ENCODE measurements at regions not wholly inside any gene's neighbourhood (a gene's known extent, or its start where the extent isn't known, plus 50 kb on each side); places are given as distances from the start of the nearest gene placed in this dataset.

DNA sequence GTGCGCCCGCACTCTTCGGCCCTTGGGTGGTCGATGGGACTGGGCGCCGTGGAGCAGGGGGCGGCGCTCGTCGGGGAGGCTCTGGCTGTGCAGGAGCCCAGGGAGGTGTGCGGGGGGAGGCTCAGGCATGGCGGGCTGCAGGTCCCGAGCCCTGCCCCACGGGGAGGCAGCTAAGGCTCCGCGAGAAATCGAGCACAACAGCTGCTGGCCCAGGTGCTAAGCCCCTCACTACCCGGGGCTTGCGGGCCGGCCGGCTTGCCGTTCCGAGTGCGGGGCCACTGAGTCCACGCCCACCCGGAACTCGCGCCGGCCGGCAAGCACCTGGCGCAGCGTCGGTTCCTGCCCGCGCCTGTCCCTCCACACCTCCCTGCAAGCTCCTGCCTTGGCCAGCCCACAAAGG lies 462.3 kb upstream of the JARID2 start:
- no peak for TF ChIP-seq SP1 (CRISPR knock-in tag; conservative IDR thresholded peaks at IDR 0.05)
- no peak for TF ChIP-seq JUN (CRISPR knock-in tag; IDR thresholded peaks at IDR 0.05)
- no peak for TF ChIP-seq NR2C2 (CRISPR knock-in tag; IDR thresholded peaks at IDR 0.05)
- TF ChIP-seq HMGA2 (CRISPR knock-in tag; IDR thresholded peaks at IDR 0.05), result no peak
- TF ChIP-seq GABPB1 (CRISPR knock-in tag; IDR thresholded peaks at IDR 0.05), result no peak
- TF ChIP-seq, protein P1, sequence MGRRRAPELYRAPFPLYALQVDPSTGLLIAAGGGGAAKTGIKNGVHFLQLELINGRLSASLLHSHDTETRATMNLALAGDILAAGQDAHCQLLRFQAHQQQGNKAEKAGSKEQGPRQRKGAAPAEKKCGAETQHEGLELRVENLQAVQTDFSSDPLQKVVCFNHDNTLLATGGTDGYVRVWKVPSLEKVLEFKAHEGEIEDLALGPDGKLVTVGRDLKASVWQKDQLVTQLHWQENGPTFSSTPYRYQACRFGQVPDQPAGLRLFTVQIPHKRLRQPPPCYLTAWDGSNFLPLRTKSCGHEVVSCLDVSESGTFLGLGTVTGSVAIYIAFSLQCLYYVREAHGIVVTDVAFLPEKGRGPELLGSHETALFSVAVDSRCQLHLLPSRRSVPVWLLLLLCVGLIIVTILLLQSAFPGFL (CRISPR knock-in tag; IDR thresholded peaks at IDR 0.05; ENCODE audit: borderline replicate concordance), result no peak
- TF ChIP-seq, protein P2, sequence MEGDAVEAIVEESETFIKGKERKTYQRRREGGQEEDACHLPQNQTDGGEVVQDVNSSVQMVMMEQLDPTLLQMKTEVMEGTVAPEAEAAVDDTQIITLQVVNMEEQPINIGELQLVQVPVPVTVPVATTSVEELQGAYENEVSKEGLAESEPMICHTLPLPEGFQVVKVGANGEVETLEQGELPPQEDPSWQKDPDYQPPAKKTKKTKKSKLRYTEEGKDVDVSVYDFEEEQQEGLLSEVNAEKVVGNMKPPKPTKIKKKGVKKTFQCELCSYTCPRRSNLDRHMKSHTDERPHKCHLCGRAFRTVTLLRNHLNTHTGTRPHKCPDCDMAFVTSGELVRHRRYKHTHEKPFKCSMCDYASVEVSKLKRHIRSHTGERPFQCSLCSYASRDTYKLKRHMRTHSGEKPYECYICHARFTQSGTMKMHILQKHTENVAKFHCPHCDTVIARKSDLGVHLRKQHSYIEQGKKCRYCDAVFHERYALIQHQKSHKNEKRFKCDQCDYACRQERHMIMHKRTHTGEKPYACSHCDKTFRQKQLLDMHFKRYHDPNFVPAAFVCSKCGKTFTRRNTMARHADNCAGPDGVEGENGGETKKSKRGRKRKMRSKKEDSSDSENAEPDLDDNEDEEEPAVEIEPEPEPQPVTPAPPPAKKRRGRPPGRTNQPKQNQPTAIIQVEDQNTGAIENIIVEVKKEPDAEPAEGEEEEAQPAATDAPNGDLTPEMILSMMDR (IDR thresholded peaks at IDR 0.05), result no peak
- TF ChIP-seq NFYB (CRISPR knock-in tag; conservative IDR thresholded peaks at IDR 0.05; ENCODE audit: low read depth), result no peak
- TF ChIP-seq MAX (CRISPR knock-in tag; IDR thresholded peaks at IDR 0.05), result no peak
